ENCODE measurements at regions not wholly inside any gene's neighbourhood (a gene's known extent, or its start where the extent isn't known, plus 50 kb on each side); places are given as distances from the start of the nearest gene placed in this dataset.

DNA sequence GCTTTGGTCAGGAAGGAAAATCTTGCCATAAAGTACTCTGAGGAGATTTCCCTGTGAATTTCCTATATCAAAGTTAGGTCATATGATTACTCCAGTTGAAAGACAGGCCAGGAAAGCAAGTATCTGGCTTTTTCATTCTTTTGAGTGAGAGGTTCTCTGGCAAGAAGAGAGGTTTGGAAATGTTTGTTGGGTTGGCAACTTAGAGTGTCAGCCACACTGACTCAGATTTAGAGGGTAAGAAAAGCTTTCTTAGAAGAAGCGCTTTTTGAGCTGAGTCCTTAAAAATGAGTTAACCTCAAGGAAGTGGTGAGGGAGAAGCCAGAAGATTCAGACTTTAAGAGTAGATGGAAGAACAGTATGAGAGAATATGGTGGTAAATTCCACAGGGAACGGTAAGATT lies 86.1 kb upstream of the BDNF start:
- Histone ChIP-seq H2AFZ (ENCODE audit: low read length) (no peak overlapping the region), H3K4me1 (replicated peaks in 1 of 4; ENCODE audit: control insufficient read depth in 3 of 4, insufficient read depth in 4 of 4, low read length in 3 of 4) (no peaks in the 10 kb centered on the region), H2BK12ac (ENCODE audit: low read depth, low read length) (no peak overlapping the region), H3K4me2 (ENCODE audit: insufficient read depth in 1 of 2, low read depth in 2 of 2, low read length in 2 of 2) (no peak overlapping the region), H3K14ac (ENCODE audit: insufficient read length) (no peak overlapping the region), H4K8ac (ENCODE audit: extremely low read depth, insufficient read depth, low read length) (no peak overlapping the region), H3K23me2 (ENCODE audit: low read depth, low read length) (no peaks in the 10 kb centered on the region), H3K4ac (replicated peaks; ENCODE audit: insufficient read length, low read depth, low read length) (no peak overlapping the region), H3K79me2 (ENCODE audit: control insufficient read depth in 1 of 2, insufficient read depth in 2 of 2, low read length in 2 of 2) (no peaks in the 10 kb centered on the region), H3K27me3 (replicated peaks in 1 of 4; ENCODE audit: control insufficient read depth in 3 of 4, extremely low read depth in 1 of 4, insufficient read depth in 3 of 4, low read length in 3 of 4) (no peaks in the 10 kb centered on the region), H2BK5ac (ENCODE audit: low read depth, low read length) (no peak overlapping the region), H3K36me3 (ENCODE audit: control insufficient read depth in 2 of 4, insufficient read depth in 4 of 4, low read length in 3 of 4) (no peaks in the 10 kb centered on the region), H3K79me1 (ENCODE audit: low read depth, low read length) (no peaks in the 10 kb centered on the region), H3K9ac (replicated peaks in 1 of 4; ENCODE audit: extremely low read depth in 1 of 4, low read depth in 3 of 4, low read length in 3 of 4) (no peak overlapping the region), H3K4me3 (ENCODE audit: extremely low read depth in 1 of 4, insufficient read depth in 2 of 4, low read depth in 3 of 4, low read length in 4 of 4) (no peak overlapping the region), H2BK120ac (replicated peaks; ENCODE audit: low read depth, low read length) (no peak overlapping the region), H4K91ac (replicated peaks; ENCODE audit: insufficient read length, low read length) (no peak overlapping the region), H4K20me1 (replicated peaks in 1 of 2; ENCODE audit: control insufficient read depth in 1 of 2, insufficient read depth in 2 of 2, low read length in 2 of 2) (no peaks in the 10 kb centered on the region), H3K56ac (replicated peaks; ENCODE audit: insufficient read length, low read depth, low read length) (no peak overlapping the region), H3K23ac (ENCODE audit: insufficient read length) (no peak overlapping the region), H3K27ac (ENCODE audit: low read depth, low read length) (no peak overlapping the region), H3K9me3 (ENCODE audit: insufficient read depth in 2 of 2, low read depth in 1 of 2, low read length in 1 of 2) (no peaks in the 10 kb centered on the region), H2BK15ac (ENCODE audit: low read length) (no peak overlapping the region), H4K5ac (ENCODE audit: insufficient read length, low read depth, low read length) (no peak overlapping the region), H2BK20ac (ENCODE audit: low read length) (no peak overlapping the region), H2AK5ac (ENCODE audit: low read depth, low read length) (no peak overlapping the region), H3K18ac (ENCODE audit: extremely low read depth, low read length) (no peak overlapping the region)
- FAIRE-seq (no peak), DNase-seq (ENCODE audit: low read depth in 1 of 2, low spot score in 2 of 2) (no peak)
- ChIA-PET CTCF (ENCODE audit: partially characterized antibody) (no interaction called here), POLR2A (ENCODE audit: partially characterized antibody) (no interaction called here)
- WGBS, 2 experiments (ENCODE audit: extremely low coverage in 1 of 2, insufficient coverage in 1 of 2, insufficient read length in 1 of 2, insufficient replicate concordance in 2 of 2, low coverage in 1 of 2, low lambda C conversion rate in 2 of 2, missing lambda C conversion rate in 1 of 2) = 93% methylated on average over 2 of the region's 2 CpGs; no CpG with 5 or more reads in 1 of the 2 experiments
- no peak for TF ChIP-seq ASH2L (IDR thresholded peaks at IDR 0.05; ENCODE audit: low read length)
- TF ChIP-seq, protein P1, sequence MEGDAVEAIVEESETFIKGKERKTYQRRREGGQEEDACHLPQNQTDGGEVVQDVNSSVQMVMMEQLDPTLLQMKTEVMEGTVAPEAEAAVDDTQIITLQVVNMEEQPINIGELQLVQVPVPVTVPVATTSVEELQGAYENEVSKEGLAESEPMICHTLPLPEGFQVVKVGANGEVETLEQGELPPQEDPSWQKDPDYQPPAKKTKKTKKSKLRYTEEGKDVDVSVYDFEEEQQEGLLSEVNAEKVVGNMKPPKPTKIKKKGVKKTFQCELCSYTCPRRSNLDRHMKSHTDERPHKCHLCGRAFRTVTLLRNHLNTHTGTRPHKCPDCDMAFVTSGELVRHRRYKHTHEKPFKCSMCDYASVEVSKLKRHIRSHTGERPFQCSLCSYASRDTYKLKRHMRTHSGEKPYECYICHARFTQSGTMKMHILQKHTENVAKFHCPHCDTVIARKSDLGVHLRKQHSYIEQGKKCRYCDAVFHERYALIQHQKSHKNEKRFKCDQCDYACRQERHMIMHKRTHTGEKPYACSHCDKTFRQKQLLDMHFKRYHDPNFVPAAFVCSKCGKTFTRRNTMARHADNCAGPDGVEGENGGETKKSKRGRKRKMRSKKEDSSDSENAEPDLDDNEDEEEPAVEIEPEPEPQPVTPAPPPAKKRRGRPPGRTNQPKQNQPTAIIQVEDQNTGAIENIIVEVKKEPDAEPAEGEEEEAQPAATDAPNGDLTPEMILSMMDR (IDR thresholded peaks at IDR 0.05; ENCODE audit: control extremely low read depth in 1 of 3, insufficient read depth in 1 of 3, low read depth in 1 of 3, low read length in 3 of 3) = no peak
- no peak for TF ChIP-seq TBP (IDR thresholded peaks at IDR 0.05; ENCODE audit: low read depth, low read length)
- no peak for TF ChIP-seq GABPA (IDR thresholded peaks at IDR 0.05; ENCODE audit: borderline replicate concordance, insufficient read depth, low read length)
- no peak for TF ChIP-seq RXRA (IDR thresholded peaks at IDR 0.05; ENCODE audit: insufficient read depth, low read depth, low read length)
- TF ChIP-seq GTF2F1 (IDR thresholded peaks at IDR 0.05; ENCODE audit: borderline replicate concordance, low read depth, low read length) = no peak
- TF ChIP-seq RAD21 (IDR thresholded peaks at IDR 0.05 in 1 of 2, conservative IDR thresholded peaks at IDR 0.05 in 1 of 2; ENCODE audit: low read depth in 2 of 2, low read length in 2 of 2) = no peak
- TF ChIP-seq HDAC6 (IDR thresholded peaks at IDR 0.05; ENCODE audit: low read depth, low read length) = no peak
- TF ChIP-seq CHD2 (IDR thresholded peaks at IDR 0.05; ENCODE audit: low read length) = no peak
- TF ChIP-seq CREB1 (IDR thresholded peaks at IDR 0.05) = no peak
- no peak for TF ChIP-seq SAP30 (IDR thresholded peaks at IDR 0.05; ENCODE audit: insufficient read depth, insufficient replicate concordance, low read length)
- TF ChIP-seq KDM1A (IDR thresholded peaks at IDR 0.05; ENCODE audit: borderline replicate concordance, low read length) = no peak
